Endothelial cell of umbilical vein (primary cell): ENCODE measurements at regions not wholly inside any gene's neighbourhood (a gene's known extent, or its start where the extent isn't known, plus 50 kb on each side); places are given as distances from the start of the nearest gene placed in this dataset.

ENCODE experiments used
- CTCF ChIP-seq, 2 donors: IDR thresholded peaks; 1 replicate in 1 of 2; 2 replicates in 1 of 2; pipeline ENCODE4 v1.5.1; 2011; ENCODE audit warnings: low read length in 2 of 2, mild to moderate bottlenecking in 2 of 2, moderate library complexity in 2 of 2, control low read depth in 1 of 2, inconsistent platforms in 1 of 2, low read depth in 1 of 2; ENCODE audit not compliant: insufficient read depth in 1 of 2; ENCODE audit errors: extremely low read depth in 1 of 2
- EZH2 ChIP-seq: IDR thresholded peaks from 2 replicates; pipeline ENCODE4 v1.6.1; 2012; ENCODE audit warnings: borderline replicate concordance, low read depth, mild to moderate bottlenecking, moderate library complexity, low read length, inconsistent platforms; ENCODE audit not compliant: severe bottlenecking
- MAX ChIP-seq: IDR thresholded peaks from 2 replicates; pipeline ENCODE4 v1.6.1; 2011; ENCODE audit not compliant: insufficient read depth, insufficient read length
- POLR2A ChIP-seq: IDR thresholded peaks from 2 replicates; pipeline ENCODE4 v1.6.1; 2012; ENCODE audit warnings: low read depth, mild to moderate bottlenecking, control low read depth, low read length
- POLR2AphosphoS5 ChIP-seq: IDR thresholded peaks from 2 replicates; pipeline ENCODE4 v1.6.1; 2012; ENCODE audit warnings: low read depth, mild to moderate bottlenecking, control low read depth, low read length, moderate library complexity; ENCODE audit not compliant: insufficient read depth

- TF ChIP-seq CTCF (IDR thresholded peaks at IDR 0.05; ENCODE audit: extremely low read depth in 1 of 2, insufficient read depth in 1 of 2, low read depth in 1 of 2, low read length in 2 of 2) (no peak), POLR2A (no peak), EZH2 (no peak), POLR2AphosphoS5 (no peak), MAX (no peak)
These were observed 86.7 kb downstream of the LINC00237 start for GRCh38 chr20:21019468-21019813.
